ENCODE measurements at regions not wholly inside any gene's neighbourhood (a gene's known extent, or its start where the extent isn't known, plus 50 kb on each side); places are given as distances from the start of the nearest gene placed in this dataset.

GRCh38 chr10:36341471-36341870 lies 699.4 kb upstream of the FZD8 start:
- Histone ChIP-seq H4K20me1 (ENCODE audit: insufficient read depth, low read length) (no peaks in the 10 kb centered on the region), H2AFZ (ENCODE audit: low read depth, low read length) (no peak overlapping the region), H3K4me1 (ENCODE audit: low read length) (no peaks in the 10 kb centered on the region), H3K27me3 (ENCODE audit: low read depth, low read length) (no peaks in the 10 kb centered on the region), H3K4me3 (ENCODE audit: low read length) (no peak overlapping the region), H3K9ac (ENCODE audit: low read length) (no peak overlapping the region), H3K79me2 (ENCODE audit: low read length) (no peaks in the 10 kb centered on the region), H3K36me3 (replicated peaks; ENCODE audit: low read depth, low read length) (no peaks in the 10 kb centered on the region), H3K9me3 (ENCODE audit: insufficient read depth, low read length) (no peaks in the 10 kb centered on the region), H3K4me2 (ENCODE audit: low read length) (no peak overlapping the region), H3K27ac (ENCODE audit: low read length) (no peak overlapping the region)
- TF ChIP-seq CTCF (IDR thresholded peaks at IDR 0.05; ENCODE audit: low read depth, low read length) (no peak), EZH2phosphoT487 (IDR thresholded peaks at IDR 0.05; ENCODE audit: low read depth) (no peak)

- Histone ChIP-seq H3K4me2 (ENCODE audit: low read length) (no peak overlapping the region), H3K27ac (ENCODE audit: low read length) (no peak overlapping the region), H3K79me2 (ENCODE audit: low read length) (no peaks in the 10 kb centered on the region), H3K9me3 (ENCODE audit: insufficient read depth, low read length) (no peaks in the 10 kb centered on the region), H3K36me3 (replicated peaks; ENCODE audit: low read depth, low read length) (no peaks in the 10 kb centered on the region), H4K20me1 (ENCODE audit: insufficient read depth, low read length) (no peaks in the 10 kb centered on the region), H3K4me1 (ENCODE audit: low read length) (no peaks in the 10 kb centered on the region), H3K4me3 (ENCODE audit: low read length) (no peak overlapping the region), H3K27me3 (ENCODE audit: low read depth, low read length) (no peaks in the 10 kb centered on the region), H2AFZ (ENCODE audit: low read depth, low read length) (no peak overlapping the region), H3K9ac (ENCODE audit: low read length) (no peak overlapping the region)
- TF ChIP-seq EZH2phosphoT487 (IDR thresholded peaks at IDR 0.05; ENCODE audit: low read depth) (no peak), CTCF (IDR thresholded peaks at IDR 0.05; ENCODE audit: low read depth, low read length) (no peak)
Observed at GRCh38 chr10:36336315-36336714, 694.2 kb upstream of the FZD8 start.

- no peak for TF ChIP-seq CTCF (IDR thresholded peaks at IDR 0.05; ENCODE audit: low read depth, low read length)
- no peak for TF ChIP-seq EZH2phosphoT487 (IDR thresholded peaks at IDR 0.05; ENCODE audit: low read depth)
- Histone ChIP-seq H3K4me3 (ENCODE audit: low read length) (no peak overlapping the region), H4K20me1 (ENCODE audit: insufficient read depth, low read length) (no peaks in the 10 kb centered on the region)
Observed at GRCh38 chr10:36333446-36333845, 691.4 kb upstream of the FZD8 start.

GRCh38 chr10:36332926-36333325 lies 690.8 kb upstream of the FZD8 start:
- H3K4me2 ChIP-seq (ENCODE audit: low read length) = no peak overlapping the region
- no peaks in the 10 kb centered on the region for H3K36me3 ChIP-seq (replicated peaks; ENCODE audit: low read depth, low read length)
- H3K9ac ChIP-seq (ENCODE audit: low read length) = no peak overlapping the region
- no peak overlapping the region for H3K27ac ChIP-seq (ENCODE audit: low read length)
- H3K27me3 ChIP-seq (ENCODE audit: low read depth, low read length) = no peaks in the 10 kb centered on the region
- no peak overlapping the region for H3K4me3 ChIP-seq (ENCODE audit: low read length)
- H3K4me1 ChIP-seq (ENCODE audit: low read length) = no peaks in the 10 kb centered on the region
- no peaks in the 10 kb centered on the region for H4K20me1 ChIP-seq (ENCODE audit: insufficient read depth, low read length)
- no peaks in the 10 kb centered on the region for H3K79me2 ChIP-seq (ENCODE audit: low read length)
- TF ChIP-seq CTCF (IDR thresholded peaks at IDR 0.05; ENCODE audit: low read depth, low read length) (no peak), EZH2phosphoT487 (IDR thresholded peaks at IDR 0.05; ENCODE audit: low read depth) (no peak)
- no peaks in the 10 kb centered on the region for H3K9me3 ChIP-seq (ENCODE audit: insufficient read depth, low read length)
- no peak overlapping the region for H2AFZ ChIP-seq (ENCODE audit: low read depth, low read length)

More at GRCh38 chr10:36333446-36333845, 691.4 kb upstream of the FZD8 start:
- no peaks in the 10 kb centered on the region for H3K9me3 ChIP-seq (ENCODE audit: insufficient read depth, low read length)
- H3K36me3 ChIP-seq (replicated peaks; ENCODE audit: low read depth, low read length) = no peaks in the 10 kb centered on the region
- no peak overlapping the region for H2AFZ ChIP-seq (ENCODE audit: low read depth, low read length)
- no peaks in the 10 kb centered on the region for H3K4me1 ChIP-seq (ENCODE audit: low read length)
- H3K27ac ChIP-seq (ENCODE audit: low read length) = no peak overlapping the region
- no peak overlapping the region for H3K4me2 ChIP-seq (ENCODE audit: low read length)
- H3K9ac ChIP-seq (ENCODE audit: low read length) = no peak overlapping the region
- no peaks in the 10 kb centered on the region for H3K27me3 ChIP-seq (ENCODE audit: low read depth, low read length)
- no peaks in the 10 kb centered on the region for H3K79me2 ChIP-seq (ENCODE audit: low read length)

All from OCI-LY3 (cell line).